Activated CD4-positive, alpha-beta T cell treated with anti-CD3 and anti-CD28 coated beads for 1 hour (primary cell): ENCODE measurements at regions not wholly inside any gene's neighbourhood (a gene's known extent, or its start where the extent isn't known, plus 50 kb on each side); places are given as distances from the start of the nearest gene placed in this dataset.

Experiments used
- DNase-seq: peaks from one replicate; pipeline ENCODE4 v3.0.0-alpha.2; 2020

DNA sequence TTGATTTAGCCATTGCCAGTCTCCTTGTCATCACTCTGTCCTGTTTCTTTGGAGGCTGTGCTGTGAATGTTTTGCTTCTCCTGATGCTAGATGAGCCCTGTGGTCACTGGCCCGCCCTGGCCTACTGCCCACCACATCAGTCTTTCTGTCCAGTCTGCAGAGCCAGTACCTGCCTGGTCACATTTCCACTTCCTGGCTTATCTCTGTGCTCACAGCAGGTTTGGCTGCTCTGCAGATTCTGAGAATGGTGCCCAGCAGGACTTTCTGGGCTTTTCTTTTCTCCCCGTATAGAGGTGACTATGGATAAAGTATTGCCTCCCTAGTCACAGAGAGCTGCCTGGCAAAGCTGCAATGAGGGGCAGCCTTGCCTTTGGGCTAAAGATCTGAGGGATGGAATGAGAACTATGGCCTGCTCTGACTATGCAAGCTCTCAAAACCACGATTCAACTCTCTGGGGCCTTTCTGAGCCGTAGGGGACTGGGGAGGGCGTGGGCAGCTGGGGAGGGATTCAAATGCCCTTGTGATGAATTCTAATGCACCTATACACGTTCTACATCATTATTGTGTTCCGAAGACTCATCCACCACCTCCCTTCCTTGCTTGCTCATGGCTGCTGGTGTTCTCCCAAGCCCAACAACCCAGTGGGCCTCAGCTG, 410.4 kb upstream of the NPVF start:
- no peak for DNase-seq

GRCh38 chr7:25642849-25643248, 414.6 kb upstream of the NPVF start:
- DNase-seq, result no peak

GRCh38 chr7:25643286-25643685, 415.0 kb upstream of the NPVF start:
- DNase-seq, result no peak

DNA sequence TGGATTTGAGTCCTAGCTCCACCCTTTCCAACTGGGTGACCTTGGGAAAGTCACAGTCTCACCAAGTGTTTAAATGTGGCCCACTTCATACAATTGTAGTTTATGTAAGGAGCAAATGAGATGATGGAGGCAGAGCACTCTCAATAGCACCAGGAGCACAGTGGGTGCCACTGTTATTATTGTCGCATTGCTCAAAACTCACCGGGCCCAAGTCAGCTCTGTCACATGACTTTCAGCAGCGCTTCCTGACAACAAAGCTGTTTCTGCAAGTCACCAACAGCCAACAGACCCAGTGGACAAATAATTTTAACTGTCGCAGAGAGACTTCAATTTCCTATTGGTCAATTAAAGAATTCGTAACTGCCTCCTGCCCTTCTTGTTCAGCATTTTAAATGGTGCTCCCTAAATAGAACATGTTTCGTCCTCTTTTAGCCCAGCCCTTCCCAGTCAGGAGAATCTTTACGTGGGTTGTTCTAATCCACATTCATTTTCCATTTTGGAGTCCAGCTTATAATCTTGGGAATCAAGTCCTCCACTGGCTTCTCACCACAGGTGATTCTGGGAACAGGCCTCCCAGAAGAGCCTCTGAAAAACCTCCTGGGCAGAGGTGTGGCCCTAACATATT, 415.6 kb upstream of the NPVF start:
- no peak for DNase-seq

DNA sequence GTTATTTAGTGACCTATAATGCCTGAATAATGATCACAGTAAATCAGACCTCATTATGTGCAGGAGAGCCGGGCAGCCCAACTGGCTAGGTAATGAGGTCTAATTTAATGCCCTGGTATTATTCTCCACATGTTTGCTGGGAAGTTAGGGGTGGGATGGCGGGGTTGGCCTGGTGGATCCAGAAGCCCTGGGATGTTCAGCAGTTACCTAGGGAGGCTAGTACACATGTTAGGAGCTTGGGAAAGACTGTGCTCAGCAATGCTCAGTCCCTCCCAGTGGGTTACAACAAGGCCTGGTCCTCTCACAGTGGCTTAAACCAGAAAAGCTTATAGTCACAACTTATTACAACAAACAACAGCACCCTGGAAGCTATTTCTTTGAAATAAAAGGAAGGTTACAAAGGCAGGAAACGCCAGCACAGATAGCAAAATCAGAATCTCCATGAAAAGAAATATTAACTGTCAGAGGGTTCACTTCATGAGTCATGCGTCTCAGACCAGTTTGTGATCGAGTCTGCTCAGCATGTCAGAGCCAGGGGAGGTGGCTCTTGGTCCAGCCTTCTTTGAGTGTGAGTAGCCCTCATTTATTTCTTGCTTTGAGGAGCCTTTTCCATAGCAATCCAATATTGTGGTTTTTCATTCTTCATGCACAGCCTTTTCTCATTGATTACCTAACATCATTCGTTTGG, 418.6 kb upstream of the NPVF start:
- DNase-seq, result no peak

DNA sequence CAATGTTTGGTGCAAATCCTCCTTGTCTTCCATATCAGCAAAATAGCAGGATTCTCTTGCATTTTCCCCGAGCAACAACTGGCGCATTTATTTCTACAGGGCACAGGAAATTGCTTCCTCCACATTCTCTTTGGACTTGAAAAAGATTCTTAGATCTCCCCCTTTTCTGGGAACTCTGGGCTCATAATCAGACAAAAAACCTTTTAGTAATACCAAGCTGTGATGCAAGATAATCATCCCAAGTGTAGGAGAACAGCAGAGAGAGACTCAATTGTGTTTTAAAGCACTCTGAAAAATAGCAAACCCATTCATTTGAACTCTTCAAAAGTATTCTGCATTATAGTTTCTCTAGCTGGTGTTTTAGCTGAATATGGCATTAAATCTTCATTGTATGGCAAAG, 419.6 kb upstream of the NPVF start:
- DNase-seq, result no peak

GRCh38 chr7:25652366-25652765, 424.1 kb upstream of the NPVF start:
- no peak for DNase-seq

GRCh38 chr7:25653384-25653783, 425.1 kb upstream of the NPVF start:
- DNase-seq, result no peak

- no peak for DNase-seq
Measured at GRCh38 chr7:25656071-25656470, 427.8 kb upstream of the NPVF start.

DNA sequence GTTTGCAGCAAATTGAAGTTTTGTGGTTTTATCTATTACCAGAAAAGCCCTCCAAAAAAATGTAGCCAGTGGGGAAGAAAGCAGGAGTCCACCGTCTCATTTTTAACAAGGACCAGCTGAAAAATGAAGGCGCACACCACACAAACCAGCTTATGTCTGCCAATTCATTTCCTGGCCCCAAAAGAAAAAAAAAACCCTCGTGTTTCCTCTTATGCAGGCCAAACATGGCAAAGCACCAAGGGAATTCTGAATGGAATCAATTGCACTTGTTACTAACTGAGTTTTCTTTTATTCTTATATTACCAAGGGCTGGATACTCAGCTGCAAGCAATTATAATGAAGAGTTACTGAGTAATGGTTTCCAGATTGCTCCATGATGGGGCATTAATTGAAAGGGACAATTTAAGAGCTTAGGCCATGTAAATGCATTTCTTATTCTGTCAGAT, 428.3 kb upstream of the NPVF start:
- DNase-seq, result no peak

DNA sequence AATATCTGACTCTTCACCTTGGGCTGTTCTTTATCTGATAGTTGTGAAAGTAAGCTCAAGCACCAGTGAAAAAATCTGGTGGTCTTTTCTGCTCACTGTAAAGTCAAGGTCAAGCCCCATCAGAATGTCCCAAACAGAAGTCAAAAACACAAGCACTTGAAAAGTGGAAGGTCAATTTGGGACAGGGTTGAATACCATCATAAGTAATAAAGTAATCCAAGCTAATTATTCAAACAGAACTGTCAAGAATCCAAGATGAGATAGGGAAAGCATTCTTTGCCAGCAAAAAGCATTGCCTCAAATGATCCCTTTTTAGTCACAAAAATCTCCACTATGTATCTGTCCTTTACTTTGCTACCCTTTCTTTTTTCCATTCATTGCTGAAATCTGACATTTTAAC, 430.1 kb upstream of the NPVF start:
- no peak for DNase-seq

GRCh38 chr7:25659841-25660240, 431.6 kb upstream of the NPVF start:
- no peak for DNase-seq

GRCh38 chr7:25662841-25663800, 434.8 kb upstream of the NPVF start:
- DNase-seq, result no peak

DNA sequence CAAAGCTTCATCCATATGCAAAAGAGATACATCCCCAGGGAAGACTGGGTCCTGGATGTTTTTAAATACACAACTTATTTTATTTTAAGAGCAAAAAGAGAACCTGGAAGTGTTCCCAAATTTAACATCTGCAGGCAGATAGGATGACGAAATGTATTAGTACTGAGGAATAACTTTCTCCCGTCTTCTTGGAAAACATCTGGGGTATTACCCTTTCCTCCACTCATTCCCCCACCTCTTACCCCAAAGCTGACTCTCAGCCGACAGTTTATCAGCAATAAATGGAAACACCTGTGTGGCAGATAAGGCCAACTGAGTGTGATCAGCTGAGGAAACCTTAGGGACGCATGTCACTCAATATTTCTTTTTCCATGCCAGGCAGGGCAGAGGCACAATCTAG, 435.6 kb upstream of the NPVF start:
- no peak for DNase-seq

DNA sequence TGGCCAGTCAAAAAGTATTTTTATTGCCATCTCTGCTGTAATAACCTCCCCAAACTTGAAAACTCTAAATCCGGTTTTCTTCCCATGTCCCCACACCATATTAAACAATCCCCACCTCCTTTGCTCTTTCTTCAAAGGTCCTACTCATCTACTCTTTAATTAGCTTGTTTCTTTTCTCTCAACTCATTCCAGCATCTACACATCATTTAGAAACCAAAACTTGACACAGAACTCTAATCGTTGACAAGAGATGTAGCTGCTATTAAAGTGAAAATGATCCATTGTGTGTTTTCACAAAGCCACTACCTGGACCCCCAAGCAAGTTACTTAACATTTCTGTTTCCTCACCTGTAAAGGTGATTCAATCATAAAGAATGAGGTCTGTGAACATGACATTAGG, 436.3 kb upstream of the NPVF start:
- DNase-seq, result no peak

DNA sequence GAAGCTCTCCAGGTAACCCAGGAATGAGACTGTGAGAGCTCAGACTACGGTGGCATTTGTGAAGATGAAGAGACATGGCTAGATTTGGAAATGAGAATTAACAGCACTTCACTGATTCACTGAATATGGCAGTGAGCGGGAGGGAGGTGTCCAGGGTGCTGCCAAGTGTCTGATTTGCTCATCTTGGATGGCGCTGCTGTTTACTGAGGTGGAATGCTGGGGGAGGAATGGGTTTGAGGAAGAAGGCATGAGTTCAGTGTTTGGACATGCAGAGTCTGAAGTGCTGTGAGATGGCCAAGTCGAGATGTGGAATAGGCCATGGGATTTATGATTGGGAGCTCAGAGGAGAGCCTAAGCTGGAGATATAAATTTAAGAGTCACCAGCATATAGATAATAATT, 437.1 kb upstream of the NPVF start:
- DNase-seq, result no peak

DNA sequence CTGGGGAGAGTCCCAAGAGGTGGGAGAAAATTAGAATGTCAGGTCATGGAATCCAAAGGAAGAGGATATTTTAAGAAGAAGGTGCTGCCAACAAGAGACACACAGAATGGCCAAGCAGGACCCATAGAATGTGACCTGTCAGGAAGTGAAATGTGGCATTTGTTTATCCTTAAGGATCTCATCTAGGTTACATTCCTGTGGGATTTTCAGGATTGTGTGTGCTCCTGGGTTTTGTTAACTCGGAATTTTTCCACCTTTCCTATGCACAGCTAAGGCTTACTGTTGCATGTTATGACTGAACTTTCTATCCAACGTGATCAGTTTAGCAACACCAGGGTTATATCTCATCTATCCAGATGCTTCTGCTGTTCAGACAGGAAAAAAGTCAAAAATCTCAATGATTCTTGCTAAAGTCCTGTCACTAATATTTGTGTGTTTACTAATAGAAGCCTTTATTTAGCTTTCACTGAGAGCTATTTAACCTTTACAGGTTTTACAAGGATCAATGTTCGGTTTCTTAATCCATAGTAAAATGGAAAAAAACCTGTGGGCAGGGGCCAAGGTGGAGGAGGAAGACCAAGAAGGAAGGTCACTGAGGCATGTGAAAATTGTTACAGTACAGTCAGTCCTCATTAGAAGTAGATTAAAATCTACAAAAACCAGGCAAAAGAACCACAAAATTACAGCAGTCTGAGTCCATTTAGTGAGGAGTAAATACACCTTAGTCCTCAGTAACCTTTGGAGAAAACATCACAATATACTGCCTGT, 437.8 kb upstream of the NPVF start:
- no peak for DNase-seq

DNA sequence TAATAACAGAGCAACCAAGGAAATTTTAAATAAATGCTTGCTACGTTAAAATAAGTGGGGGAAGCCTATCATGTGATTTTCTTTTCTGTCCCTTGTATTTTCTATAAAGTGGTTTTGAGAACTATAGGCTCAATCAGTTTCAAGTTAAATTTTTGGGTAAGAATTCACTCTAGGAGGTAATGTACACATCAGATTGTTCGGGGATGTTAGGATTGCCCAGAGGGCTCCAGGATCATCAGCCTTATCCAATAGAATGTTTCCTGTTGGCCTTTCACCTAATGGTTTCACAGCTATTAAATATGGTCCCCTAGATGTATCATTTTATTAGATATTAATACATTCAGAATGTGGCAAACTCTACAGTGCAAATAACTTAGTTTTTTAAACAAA, 438.4 kb upstream of the NPVF start:
- DNase-seq, result no peak

DNA sequence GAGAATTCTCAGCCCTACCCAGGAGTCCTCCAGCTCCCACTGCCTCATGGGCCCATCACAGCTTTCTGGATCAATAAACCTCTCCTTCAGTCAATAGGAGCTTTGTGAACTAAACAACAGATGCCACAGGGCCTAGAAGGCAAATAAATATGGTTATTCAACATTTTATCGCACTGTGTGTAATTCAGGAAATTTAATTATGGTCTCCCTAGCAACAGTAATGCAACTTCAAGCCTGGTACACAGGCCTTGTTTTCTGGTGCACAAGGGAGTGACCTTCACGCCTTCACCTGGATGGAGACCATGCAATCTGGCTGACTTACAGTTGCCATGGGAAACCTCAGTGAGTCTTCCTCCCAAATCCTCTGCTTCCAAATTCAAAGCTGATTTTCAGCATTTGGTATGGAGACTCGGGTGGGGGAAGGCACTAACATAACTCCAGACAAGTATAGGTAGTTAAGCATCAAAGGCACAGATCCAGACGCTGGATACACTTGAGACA, 441.0 kb upstream of the NPVF start:
- DNase-seq, result no peak

- DNase-seq, result no peak
Measured at GRCh38 chr7:25669961-25670841, 441.9 kb upstream of the NPVF start.

- no peak for DNase-seq
Measured at GRCh38 chr7:25671111-25671510, 442.8 kb upstream of the NPVF start.
